HG02610 (cell line): ENCODE measurements at regions not wholly inside any gene's neighbourhood (a gene's known extent, or its start where the extent isn't known, plus 50 kb on each side); places are given as distances from the start of the nearest gene placed in this dataset.
"Not testable (repeated sequence)": the region's sequence is repeated elsewhere in the genome, so short reads cannot be mapped to it uniquely, and the experiment has no call there.

Experiments
- ATAC-seq: cut with Tn5 transposase; IDR thresholded peaks from one replicate; pipeline ENCODE4 v1.9.1; 2021; ENCODE audit warnings: mild to moderate bottlenecking, moderate library complexity; ENCODE audit not compliant: unreplicated experiment

DNA sequence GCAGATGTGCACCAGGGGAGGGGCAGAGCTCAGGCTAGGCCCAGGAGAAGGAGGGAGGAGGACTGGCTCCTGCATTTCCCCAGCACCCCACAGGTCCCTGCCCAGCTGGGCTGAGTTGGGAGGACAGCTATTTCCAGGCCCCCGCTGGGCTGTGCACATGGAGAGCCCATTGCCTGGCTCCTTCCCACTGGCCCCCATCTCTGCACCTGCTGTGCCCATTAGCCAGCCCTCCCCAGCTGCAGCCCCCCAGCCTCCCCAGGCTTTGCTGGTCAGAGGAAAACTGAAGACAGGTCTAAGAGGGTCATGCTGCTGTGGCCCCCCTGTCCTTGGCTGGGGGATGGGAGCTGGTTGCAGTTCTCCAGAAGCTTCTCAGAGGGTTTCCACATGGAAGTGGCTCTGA is 81.8 kb upstream of the SHANK2 start:
- ATAC-seq, result no peak

DNA sequence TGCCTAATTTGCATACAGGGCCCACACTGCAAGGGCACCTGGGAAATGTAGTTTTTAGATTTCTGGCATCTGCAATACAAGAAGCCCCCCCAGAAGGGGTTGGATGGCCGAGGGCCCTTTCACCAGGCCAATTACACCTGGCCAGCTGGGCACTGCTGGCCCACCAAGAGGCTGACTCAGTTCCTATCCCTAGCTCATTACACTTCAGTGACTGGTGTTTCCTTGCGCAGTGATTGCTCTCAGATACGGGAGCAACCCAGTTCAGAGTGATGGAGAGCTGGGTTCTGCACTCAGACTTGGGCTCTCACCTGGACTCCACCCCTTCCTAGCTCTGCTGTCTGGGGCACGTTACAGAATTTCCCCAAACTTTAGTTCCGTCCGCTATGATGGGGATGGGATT is 81.1 kb upstream of the SHANK2 start:
- ATAC-seq, result no peak

DNA sequence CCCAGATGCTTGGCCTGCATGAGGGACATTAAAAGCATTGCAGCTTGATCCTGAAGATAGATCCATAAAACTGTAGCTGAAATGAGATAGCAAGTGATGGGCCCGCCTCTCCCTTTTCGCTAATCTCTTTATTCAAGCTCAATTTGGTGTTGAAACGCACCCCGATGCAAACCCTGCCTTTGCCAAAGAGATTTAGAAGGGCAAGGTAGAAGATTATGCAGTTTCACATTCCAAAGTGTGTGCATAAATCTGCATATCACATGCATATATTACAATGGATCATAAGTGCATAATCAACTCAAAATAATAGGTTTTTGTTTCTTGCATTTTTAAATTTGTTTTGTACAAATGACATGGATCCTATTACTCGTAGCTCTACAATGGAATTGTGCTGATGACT is 80.1 kb upstream of the SHANK2 start:
- ATAC-seq, result no peak

DNA sequence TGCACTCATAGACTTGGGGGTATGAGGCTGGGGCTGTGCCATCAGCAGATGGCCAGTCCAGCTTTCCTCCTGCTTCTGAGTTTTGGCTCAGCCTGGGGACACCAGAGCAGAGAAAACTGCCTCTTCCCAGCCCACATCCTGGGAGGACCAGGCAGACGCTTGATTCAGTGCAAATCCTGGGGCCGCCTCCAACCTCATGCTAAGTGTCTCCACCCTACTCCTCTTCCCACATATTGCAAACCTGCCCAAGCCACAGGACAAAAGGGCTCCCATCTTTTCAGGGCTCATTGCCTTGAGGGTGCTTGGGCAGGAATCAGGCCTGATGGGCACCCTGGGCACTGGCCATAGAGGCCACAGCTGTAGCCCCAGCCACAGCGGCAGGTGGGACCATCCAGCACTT is 79.7 kb upstream of the SHANK2 start:
- no peak for ATAC-seq

DNA sequence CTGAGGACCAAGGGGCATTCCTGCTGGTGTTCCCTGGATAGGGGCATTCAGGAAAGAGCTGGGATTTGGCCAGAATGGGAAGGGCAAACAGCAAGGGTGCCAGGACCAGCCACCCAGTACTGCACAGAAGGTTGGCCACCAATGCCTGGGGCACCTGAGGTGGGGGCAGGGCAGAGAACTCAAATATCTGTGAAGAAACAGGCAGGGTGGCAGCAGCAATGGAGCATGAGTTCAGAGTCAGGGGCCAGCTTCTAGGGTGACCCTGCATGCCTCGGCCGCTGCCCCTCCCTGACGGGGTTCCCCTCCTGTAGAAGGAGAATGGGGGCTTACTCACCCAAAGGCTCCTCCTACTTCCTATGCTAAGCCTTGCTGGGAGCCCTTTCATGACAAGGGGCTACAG is 79.3 kb upstream of the SHANK2 start:
- ATAC-seq, result no peak

DNA sequence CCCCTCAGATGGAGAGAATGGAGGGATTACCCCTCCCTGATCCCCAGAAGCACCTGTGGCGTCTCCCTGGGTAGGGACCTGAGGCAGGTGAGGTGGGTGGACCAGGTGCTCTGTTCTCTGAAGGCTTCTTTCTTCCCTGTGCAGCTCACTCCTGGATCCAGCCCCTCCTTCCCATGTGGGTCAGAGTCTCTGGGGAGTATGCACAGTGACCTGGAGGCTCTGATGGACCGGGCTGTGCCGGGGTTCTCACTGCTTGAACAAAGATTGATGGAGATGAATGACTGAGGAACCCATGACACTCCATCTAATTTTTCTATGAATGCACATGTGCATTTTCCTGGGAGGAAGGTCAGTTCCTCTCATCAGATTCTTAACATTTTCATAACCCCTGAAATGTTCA is 78.6 kb upstream of the SHANK2 start:
- ATAC-seq, result no peak

DNA sequence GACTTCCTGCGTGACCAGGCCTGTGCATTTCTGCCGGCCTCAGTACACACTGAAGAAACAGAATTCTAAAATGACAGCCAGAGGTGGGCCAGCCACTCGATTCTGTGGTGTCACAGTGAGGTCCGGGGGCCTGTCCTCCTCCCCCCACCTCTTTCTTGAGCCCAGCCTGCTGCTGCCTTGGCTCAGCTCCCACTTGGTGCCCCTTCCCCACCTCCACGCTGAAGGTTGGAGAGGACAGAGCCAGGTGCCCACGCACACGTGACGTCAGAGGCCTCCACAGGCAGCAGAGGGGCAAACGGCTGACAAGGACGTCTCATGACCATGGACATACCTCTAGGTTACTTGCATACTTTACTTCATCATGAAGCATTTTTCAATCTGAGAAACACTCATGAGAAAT is 78.0 kb upstream of the SHANK2 start:
- ATAC-seq, result no peak

DNA sequence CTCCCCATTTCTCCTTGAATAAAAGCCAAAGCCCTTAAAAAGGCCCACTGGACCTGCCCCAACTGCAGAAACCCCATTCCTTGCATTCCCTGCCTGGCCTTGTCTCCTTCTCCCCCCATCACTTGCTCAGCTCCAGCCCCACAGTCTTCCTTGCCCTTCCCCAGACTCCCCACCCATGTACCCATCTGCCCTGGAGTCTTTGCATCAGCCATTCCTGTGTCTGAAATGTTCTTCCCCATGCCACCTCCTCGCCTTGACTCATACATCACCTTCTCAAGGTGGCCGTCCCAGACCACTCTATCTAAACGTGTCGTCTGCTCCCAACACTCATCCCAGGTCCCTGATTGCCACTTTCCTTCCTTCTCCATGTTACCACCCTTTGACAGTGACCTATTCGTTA is 77.4 kb upstream of the SHANK2 start:
- no peak for ATAC-seq

DNA sequence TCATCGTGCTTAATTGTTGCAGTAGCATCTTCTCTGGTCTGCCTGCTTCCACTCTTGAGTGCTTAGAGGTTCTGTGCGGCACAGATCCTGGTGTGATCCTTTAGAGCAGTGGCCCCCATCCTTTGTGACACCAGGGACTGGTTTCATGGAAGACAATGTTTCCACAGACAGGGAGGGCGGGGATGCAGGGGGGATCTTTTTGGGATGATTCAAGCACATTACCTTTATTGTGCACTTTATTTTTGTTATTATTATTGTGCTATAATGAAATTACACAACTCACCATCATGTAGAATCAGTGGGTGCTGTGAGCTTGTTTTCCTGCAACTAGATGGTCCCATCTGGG is 76.8 kb upstream of the SHANK2 start:
- ATAC-seq, result no peak

DNA sequence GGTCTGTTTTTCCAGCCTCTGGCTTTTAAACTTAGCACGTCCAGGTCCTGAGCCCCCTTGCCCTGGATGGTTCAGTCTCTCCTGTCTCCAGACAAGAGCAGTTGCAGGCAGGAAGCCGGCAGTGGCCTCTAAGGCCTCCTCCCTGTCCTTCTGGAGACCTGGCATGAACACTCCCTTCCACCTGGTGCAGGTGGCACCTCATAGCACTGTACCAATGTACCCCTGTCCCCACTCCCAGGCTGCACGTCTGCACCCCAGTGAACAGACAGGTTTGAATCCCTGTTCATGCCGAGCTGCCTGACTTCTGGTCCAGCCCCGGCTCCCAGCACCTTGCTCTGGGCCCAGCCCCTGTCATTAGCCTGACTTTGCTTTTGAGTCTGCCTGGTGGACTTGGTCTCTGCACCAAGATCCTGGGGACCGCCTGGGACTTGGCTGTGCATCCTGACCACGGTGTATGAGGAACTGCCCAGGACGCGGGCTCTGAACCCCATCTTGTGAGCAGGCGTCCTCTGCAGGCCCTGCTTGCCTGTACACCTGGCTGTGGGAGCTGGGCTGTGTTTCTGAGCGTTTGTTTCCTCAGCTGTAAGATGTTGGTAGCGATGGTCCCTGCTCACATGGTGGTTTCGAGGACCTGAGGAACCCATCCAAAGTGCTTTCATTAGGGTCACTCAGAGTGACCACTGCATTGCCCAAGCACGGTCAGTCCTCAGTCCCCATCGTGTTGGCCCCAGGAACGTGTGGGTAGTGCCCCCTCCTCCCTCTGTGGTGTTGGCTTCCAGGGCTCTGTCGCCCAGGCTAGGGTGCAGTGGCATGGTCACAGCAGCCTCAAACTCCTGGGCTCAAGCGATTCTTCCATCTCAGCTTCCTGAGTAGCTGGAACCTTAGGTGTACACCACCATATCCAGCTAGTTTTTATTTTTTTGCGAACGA is 75.0 kb upstream of the SHANK2 start:
- ATAC-seq, result no peak

DNA sequence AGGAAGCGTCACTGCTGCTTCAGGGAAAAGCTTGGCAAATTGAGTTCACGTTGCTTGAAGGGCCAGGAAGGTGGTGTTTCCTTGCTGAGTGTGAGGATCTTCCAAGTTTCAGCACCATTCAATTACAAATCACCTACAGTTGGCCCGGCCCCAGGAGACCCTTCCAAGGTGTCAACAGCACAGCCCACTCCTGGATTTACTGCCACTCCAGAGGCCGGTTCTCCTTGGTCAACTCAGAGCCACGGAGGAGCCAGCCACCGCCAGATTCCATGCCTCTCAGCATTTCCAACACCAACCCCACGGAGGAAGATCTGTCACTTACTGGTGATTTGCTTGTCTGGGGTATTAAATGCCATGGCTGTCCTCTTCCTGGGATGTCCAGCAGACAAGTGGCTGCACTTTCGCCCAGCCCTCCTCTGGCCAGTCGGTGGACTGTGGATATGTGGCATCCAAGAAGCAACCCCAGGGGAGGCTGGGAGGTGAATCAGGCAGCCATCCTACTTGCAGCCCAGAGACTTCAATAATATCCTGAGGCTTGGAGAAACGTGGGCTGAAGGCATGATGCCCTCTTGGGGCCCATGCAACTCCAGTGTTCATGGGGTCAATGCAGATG is 74.1 kb upstream of the SHANK2 start:
- ATAC-seq, result no peak

DNA sequence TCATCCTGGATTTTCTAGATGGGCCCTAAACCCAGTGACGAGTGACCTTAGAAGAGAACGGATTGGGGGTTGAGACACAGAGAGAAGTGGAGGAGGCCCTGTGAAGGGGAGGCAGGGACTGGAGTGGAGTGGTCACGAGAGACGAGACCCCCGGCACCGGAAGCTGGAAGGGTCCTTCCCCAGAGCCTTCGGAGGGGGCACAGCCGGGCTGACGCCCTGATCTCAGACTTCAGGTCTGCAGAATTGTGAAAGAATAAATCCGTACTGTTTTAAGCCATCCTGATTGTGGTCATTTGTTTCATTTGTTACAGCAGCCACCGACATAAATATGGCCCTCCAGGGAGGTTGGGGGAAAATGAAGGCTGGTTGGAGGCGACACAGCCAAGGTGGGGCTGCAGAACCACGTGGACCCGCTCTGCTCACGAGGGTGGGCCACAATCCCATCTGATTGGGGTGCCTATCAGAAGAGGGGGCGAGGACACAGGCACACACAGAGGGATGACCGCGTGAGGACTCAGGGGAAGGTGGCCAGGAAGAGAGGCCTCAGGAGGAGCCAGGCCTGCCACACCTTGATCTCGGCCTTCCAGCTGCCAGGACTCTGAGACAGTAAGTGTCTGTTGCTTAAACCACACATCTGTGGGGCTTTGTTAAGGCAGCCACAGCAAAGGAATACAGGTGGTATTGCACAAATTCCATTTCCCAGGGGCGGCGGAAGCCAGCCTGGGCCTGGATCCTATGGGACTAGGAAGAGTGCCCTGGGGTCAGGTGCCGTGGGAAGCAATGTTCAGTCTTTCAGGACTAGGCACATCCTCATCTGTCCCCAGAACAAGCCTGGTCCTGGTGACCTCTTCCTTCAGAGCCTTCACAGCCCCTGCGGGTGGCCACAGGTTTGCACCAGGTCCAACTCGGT is 73.3 kb upstream of the SHANK2 start:
- no peak for ATAC-seq

DNA sequence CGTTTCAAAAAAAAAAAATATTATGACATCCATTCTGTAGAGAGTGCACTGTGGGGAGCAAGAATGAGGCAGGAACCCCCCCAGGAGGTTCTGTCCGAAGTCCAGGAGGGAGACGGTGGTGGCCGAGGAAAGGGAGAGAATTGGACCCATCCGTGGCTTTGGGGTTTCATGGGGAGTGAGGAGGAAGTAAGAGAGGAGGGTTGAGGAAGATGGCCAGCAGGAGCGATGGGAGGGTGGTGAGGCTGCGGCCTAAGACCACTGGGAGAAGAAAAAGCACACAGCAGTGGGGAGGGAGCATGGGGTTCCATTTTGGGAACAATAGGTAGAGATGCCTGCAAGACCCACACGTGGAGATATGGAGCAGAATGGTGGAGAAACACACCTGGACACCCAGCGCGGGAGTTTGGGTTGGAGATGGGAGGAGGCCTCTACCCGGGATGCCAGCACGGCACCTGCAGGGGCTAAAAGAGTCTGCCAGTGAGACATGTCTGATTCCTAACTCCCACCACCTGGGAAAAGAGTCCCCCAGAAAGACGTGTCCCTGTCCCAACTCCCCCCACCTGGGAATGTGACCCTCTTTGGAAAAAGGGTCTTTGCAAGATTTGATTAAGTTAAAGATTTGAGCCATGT is 72.5 kb upstream of the SHANK2 start:
- ATAC-seq, result no peak

DNA sequence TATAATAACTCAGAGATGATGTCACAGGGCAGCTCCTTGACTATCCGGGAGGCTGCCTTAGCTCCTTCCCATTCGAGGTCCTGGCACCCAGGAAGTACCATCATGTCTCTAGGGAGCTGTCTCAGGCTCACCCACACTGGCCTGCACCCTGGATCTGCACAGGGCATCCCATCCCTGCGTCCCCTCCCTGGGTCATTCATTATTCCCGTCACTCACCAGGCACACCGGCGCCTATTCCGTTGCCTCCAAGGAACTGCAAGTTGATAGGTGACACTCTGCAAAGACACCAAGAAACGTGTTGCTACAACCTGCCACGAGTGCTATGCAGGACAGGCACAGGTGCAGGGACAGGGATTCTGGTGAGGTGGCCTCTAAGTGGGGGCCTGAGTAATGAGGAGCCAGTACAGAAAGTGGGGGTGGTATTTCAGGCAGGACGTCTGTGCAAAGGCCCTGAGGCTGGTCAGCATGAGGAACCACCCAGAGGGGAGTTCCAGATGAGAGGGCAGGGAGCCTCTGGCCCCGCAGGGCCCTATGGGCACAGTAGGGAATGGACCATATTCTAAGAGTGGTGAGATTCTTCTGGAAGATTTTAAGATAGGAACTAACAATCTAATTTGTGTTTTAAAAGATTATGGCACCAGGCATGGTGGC is 71.6 kb upstream of the SHANK2 start:
- no peak for ATAC-seq

DNA sequence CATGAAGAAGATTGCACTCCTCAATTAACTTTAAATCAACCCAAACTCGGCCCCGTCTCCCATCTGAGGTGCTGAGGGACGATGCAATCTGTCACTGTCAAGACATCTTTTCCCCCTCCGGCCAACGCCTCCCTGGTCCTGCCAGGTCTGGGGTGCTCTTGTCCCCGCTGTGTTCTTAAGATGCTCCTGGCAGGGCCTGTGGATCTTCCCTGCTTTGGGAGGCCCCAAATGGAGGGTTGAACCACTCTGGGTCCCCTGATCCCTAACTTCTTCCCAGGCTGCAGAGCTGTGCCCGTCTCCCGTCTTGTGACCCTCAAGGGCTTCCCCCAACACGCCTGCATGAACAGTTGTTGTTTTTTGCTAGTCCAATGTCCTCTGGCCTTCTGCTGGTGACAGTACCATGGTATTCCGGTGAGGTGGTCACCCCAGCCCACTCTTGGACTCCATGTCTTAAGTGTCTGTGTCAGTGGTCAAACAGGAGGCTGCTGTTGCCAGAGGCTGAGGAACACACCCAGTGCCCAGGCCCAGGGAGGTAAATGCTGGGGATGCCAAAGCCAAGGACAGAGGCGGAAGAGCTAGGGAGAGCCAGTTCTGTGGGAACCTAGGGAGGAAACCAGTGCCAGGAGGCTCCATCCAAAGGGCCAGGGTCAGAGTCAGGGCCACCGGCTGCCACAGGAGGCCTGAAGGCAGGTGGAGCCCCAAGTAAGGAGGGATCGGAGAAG is 70.6 kb upstream of the SHANK2 start:
- no peak for ATAC-seq

DNA sequence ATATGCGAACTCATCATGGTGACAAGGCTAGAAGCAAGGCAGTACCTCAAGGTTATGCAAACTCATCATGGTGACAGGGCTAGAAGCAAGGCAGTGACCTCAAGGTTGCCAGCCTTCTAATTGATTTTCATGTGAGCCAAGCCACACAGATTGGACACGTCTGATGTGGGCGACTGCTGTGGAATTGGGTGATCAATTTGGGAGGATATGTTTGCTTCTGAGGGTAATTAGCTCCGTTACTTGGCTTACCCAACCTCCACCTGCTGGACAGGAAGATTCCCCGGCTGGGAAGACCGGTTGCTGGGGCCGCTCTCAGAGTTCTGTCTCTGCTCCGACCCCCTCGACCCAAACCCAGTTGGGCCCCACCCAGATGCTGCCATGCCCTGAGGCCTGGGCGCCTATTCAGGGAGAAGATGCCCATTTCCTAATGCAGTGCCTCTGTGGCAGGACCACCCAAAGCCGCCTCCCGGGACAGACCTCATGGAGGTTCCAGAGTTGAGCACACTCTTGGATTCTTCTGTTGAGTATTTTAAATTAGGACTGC is 69.9 kb upstream of the SHANK2 start:
- ATAC-seq, result no peak

DNA sequence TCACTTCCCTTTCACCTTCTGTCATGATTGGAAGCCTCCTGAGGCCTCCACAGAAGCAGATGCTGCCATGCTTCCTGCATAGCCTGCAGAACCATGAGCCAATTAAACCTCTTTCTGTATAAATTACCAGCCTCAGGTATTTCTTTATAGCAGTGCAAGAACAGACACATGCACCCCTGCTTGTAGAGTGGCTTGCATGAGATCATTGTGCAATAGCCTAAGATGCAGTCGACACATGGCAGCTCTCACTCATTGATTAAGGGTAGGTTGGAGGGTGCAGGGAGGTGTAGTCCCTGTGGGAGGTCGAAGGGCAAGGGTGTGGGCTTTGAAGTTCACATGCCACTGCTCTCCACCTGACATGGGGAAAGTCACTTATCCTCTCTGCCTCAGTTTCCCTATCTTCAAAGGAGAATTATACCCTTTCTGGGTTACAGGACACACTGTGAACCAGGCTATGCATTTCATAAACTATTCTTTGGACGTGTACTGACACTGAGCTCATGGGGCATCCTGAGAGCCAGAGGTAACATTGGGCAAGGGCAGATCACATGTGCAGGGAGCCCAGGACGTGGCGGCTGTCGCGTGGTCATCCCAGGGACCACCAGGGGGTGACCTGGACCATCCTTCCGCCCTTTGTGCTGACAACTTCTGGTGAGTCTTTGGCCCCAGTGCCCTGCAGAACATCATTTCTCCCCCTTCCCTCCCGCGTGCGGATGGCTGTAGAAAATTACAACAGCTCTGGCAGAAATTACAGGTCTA is 69.2 kb upstream of the SHANK2 start:
- ATAC-seq, result no peak

DNA sequence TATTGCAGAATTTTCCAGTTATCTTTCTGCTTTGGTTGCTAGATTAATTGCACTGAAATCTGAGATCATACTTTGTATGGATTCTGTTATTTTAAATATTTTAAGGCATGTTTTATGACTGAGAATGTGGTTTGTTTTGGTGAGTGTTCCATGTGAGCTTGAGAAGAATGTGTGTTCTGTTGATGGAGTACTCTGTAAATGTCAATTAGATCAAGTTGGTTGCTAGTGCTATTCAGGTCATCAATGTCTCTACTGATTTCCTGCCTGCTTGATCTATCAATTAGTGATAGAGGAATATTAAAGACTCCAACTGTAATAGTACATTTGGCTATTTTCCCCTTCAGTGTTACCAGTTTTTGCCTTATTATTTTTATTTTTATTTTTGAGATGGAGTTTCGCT is 64.3 kb upstream of the SHANK2 start:
- ATAC-seq, result no peak

DNA sequence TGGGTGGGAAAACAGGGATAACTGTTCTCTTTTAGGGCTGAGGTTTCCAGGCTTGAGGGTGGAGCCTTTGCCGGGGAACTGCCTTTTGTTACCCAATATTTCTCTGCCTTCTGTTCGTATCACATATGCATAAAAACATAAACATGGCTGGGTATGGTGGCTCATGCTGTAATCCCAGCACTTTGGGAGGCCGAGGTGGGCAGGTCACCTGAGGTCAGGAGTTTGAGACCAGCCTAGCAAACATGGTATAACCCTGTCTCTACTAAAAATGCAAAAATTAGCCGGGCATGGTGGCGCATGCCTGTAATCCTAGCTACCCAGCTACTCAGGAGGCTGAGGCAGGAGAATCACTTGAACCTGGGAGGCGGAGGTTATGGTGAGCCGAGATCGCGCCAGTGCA is 60.2 kb upstream of the SHANK2 start:
- ATAC-seq, result not testable (repeated sequence)
